HCT116 (cell line): ENCODE measurements at regions not wholly inside any gene's neighbourhood (a gene's known extent, or its start where the extent isn't known, plus 50 kb on each side); places are given as distances from the start of the nearest gene placed in this dataset.

Experiments used
- ATAC-seq: fragments of 200-7000 bp; cut with Tn5 transposase; 2 replicates; pipeline ENCODE4 v1.9.1; 2020; ENCODE audit warnings: mild to moderate bottlenecking, moderate library complexity
- BruUV-seq: library from RNA; stranded (reverse); fragments of 400-500 nt; replicated peaks from 2 replicates; lab custom pipeline; 2021; lab: Mats Ljungman, UMichigan
- CTCF ChIA-PET: fragments of 300-600 bp; sonication (Branson Sonifier 250); formaldehyde crosslinking; loops from one replicate; lab custom pipeline; 2021; ENCODE audit warnings: antibody characterized with exemption; lab: Charles Lee
- POLR2A ChIA-PET: fragments of 300-600, 350-600 bp; sonication (Branson Sonifier 250); formaldehyde crosslinking; loops from one replicate; lab custom pipeline; 2021; ENCODE audit warnings: antibody characterized with exemption; lab: Charles Lee
- RAD21 ChIA-PET, 2 experiments: fragments of 300-600 bp; sonication (Branson Sonifier 250); formaldehyde crosslinking; loops; one replicate each; lab custom pipeline; 2023; ENCODE audit warnings: low total read pairs in 2 of 2; ENCODE audit not compliant: uncharacterized antibody in 2 of 2, unreplicated experiment in 2 of 2, low non-redundant PET in 1 of 2; lab: Charles Lee
- DNase-seq: peaks from one replicate; pipeline ENCODE4 v3.0.0-alpha.2; 2010; ENCODE audit warnings: low read depth, low spot score
- H2AFZ ChIP-seq: fragments of 200-600 bp; shearing (Covaris generic), sonication (generic); 2 replicates; pipeline ENCODE4 v1.6.1; 2017; ENCODE audit warnings: low read depth, mixed run types, mixed read lengths, antibody characterized with exemption, low read length; ENCODE audit not compliant: poor library complexity, severe bottlenecking
- H3K27ac ChIP-seq: 2 replicates; pipeline ENCODE4 v1.5.1; 2012; ENCODE audit warnings: low read depth, low read length
- H3K27me3 ChIP-seq: fragments of 200-600 bp; sonication (generic); 2 replicates; pipeline ENCODE4 v1.6.1; 2016; ENCODE audit warnings: mixed run types, low read length, mixed read lengths; ENCODE audit not compliant: insufficient read depth
- H3K36me3 ChIP-seq, 2 experiments: fragments of 200-500 bp in 1 of 2; fragments of 200-600 bp in 1 of 2; sonication (Bioruptor generic) in 1 of 2; sonication (generic) in 1 of 2; 2 replicates each; pipeline versions ENCODE4 v1.5.1 to v1.6.1; 2014 to 2016; ENCODE audit warnings: low read length in 2 of 2, inconsistent platforms in 1 of 2, mixed read lengths in 1 of 2, mixed run types in 1 of 2; ENCODE audit not compliant: insufficient read depth in 2 of 2, control insufficient read depth in 1 of 2
- H3K4me1 ChIP-seq, 2 experiments: fragments of 200-600 bp in 1 of 2; sonication (generic) in 1 of 2; 2 replicates each; pipeline versions ENCODE4 v1.5.1 to v1.6.1; 2012 to 2017; ENCODE audit warnings: low read length in 2 of 2, inconsistent platforms in 1 of 2, mild to moderate bottlenecking in 1 of 2, mixed read lengths in 1 of 2, mixed run types in 1 of 2, moderate library complexity in 1 of 2; ENCODE audit not compliant: insufficient read depth in 2 of 2, control insufficient read depth in 1 of 2
- H3K4me2 ChIP-seq: fragments of 200-600 bp; sonication (generic); 2 replicates; pipeline ENCODE4 v1.6.1; 2017; ENCODE audit warnings: mixed run types, low read length, mixed read lengths
- H3K4me3 ChIP-seq, 2 experiments: fragments of 200-600 bp in 1 of 2; sonication (generic) in 1 of 2; replicated peaks in 1 of 2; 2 replicates each; pipeline ENCODE4 v1.5.1; 2011 to 2016; ENCODE audit warnings: low read length in 2 of 2, control low read depth in 1 of 2, low read depth in 1 of 2, mild to moderate bottlenecking in 1 of 2, mixed read lengths in 1 of 2, mixed run types in 1 of 2
- H3K79me2 ChIP-seq: fragments of 200-600 bp; sonication (generic); 2 replicates; pipeline ENCODE4 v1.6.1; 2017; ENCODE audit warnings: mild to moderate bottlenecking, mixed run types, low read length, moderate library complexity, mixed read lengths; ENCODE audit not compliant: insufficient read depth
- H3K9ac ChIP-seq: fragments of 200-600 bp; sonication (generic); 2 replicates; pipeline ENCODE4 v1.6.1; 2016; ENCODE audit warnings: low read length, mixed read lengths
- H3K9me2 ChIP-seq: fragments of 200-600 bp; sonication (generic), shearing (Covaris generic); 2 replicates; pipeline ENCODE4 v1.6.1; 2017; ENCODE audit warnings: mixed run types, mild to moderate bottlenecking, moderate library complexity; ENCODE audit not compliant: insufficient read depth
- H3K9me3 ChIP-seq, 2 experiments: fragments of 200-500 bp in 1 of 2; fragments of 200-600 bp in 1 of 2; sonication (Bioruptor generic) in 1 of 2; sonication (generic) in 1 of 2; 2 replicates each; pipeline ENCODE4 v1.6.1; 2014 to 2017; ENCODE audit warnings: low read length in 2 of 2, mixed read lengths in 2 of 2, inconsistent platforms in 1 of 2, low read depth in 1 of 2, mild to moderate bottlenecking in 1 of 2, mixed run types in 1 of 2, moderate library complexity in 1 of 2; ENCODE audit not compliant: control insufficient read depth in 1 of 2, insufficient read depth in 1 of 2
- H4K20me1 ChIP-seq: fragments of 200-600 bp; sonication (generic), shearing (Covaris generic); 2 replicates; pipeline ENCODE4 v1.6.1; 2017; ENCODE audit warnings: mixed run types, mild to moderate bottlenecking, moderate library complexity; ENCODE audit not compliant: insufficient read depth
- ATF3 ChIP-seq: IDR thresholded peaks from 2 replicates; pipeline ENCODE4 v1.6.1; 2012
- CEBPB ChIP-seq: IDR thresholded peaks from 2 replicates; pipeline ENCODE4 v1.6.1; 2012; ENCODE audit warnings: low read depth
- CTCF ChIP-seq, 3 experiments: fragments of 200-600 bp in 1 of 3; sonication (generic) in 1 of 3; IDR thresholded peaks in 2 of 3; conservative IDR thresholded peaks in 1 of 3; 2 replicates each; pipeline ENCODE4 v1.5.1; 2012 to 2017; ENCODE audit warnings: low read depth in 2 of 3, low read length in 2 of 3, antibody characterized with exemption in 1 of 3, borderline replicate concordance in 1 of 3, control low read depth in 1 of 3, mild to moderate bottlenecking in 1 of 3, mixed read lengths in 1 of 3, mixed run types in 1 of 3, moderate library complexity in 1 of 3; ENCODE audit not compliant: insufficient read depth in 1 of 3
- ELF1 ChIP-seq: IDR thresholded peaks from 2 replicates; pipeline ENCODE4 v1.6.1; 2012; ENCODE audit warnings: low read depth, borderline replicate concordance
- EZH2phosphoT487 ChIP-seq: fragments of 200-600 bp; IDR thresholded peaks from 2 replicates; pipeline ENCODE4 v1.6.1; 2018; ENCODE audit warnings: antibody characterized with exemption, borderline replicate concordance
- FOSL1 ChIP-seq: IDR thresholded peaks from 2 replicates; pipeline ENCODE4 v1.6.1; 2012; ENCODE audit warnings: low read depth
- MAX ChIP-seq: IDR thresholded peaks from 2 replicates; pipeline ENCODE4 v1.6.1; 2012
- POLR2A ChIP-seq: IDR thresholded peaks from 2 replicates; pipeline ENCODE4 v1.7.0; 2011; ENCODE audit warnings: borderline replicate concordance; ENCODE audit not compliant: insufficient read depth, insufficient read length; ENCODE audit errors: extremely low read depth
- POLR2AphosphoS5 ChIP-seq: IDR thresholded peaks from 2 replicates; pipeline ENCODE4 v1.6.1; 2011; ENCODE audit warnings: mild to moderate bottlenecking, low read depth, low read length, moderate library complexity
- REST ChIP-seq: IDR thresholded peaks from 2 replicates; pipeline ENCODE4 v1.6.1; 2012; ENCODE audit warnings: low read depth
- SP1 ChIP-seq: IDR thresholded peaks from 2 replicates; pipeline ENCODE4 v1.6.1; 2012; ENCODE audit warnings: low read depth
- SRF ChIP-seq: IDR thresholded peaks from 2 replicates; pipeline ENCODE4 v1.6.1; 2012; ENCODE audit warnings: low read depth
- TCF7L2 ChIP-seq: IDR thresholded peaks from 2 replicates; pipeline ENCODE4 v1.7.0; 2011; ENCODE audit warnings: borderline replicate concordance, inconsistent platforms; ENCODE audit not compliant: insufficient read depth, insufficient read length; ENCODE audit errors: extremely low read depth
- YY1 ChIP-seq: IDR thresholded peaks from 2 replicates; pipeline ENCODE4 v1.6.1; 2011; ENCODE audit warnings: low read length, low read depth, moderate library complexity, mild to moderate bottlenecking; ENCODE audit not compliant: insufficient replicate concordance; ENCODE audit errors: extremely low read depth
- ZNF274 ChIP-seq: fragments of 200-500 bp; sonication (Bioruptor generic); IDR thresholded peaks from 2 replicates; pipeline ENCODE4 v1.6.1; 2014; ENCODE audit warnings: mild to moderate bottlenecking, low read depth, low read length, inconsistent platforms
- intact Hi-C: fragments of 100-400 bp; cut with micrococcal nuclease; formaldehyde crosslinking; loops from 2 replicates; pipeline ENCODE4 v1.10.0; 2022

- Histone ChIP-seq H3K9ac (no peak overlapping the region), H3K4me2 (no peak overlapping the region), H3K27me3 (no peaks in the 10 kb centered on the region), H3K79me2 (no peaks in the 10 kb centered on the region), H3K9me3 (no peaks in the 10 kb centered on the region), H3K9me2 (no peaks in the 10 kb centered on the region), H2AFZ (no peak overlapping the region), H3K4me3 (no peak overlapping the region), H3K27ac (no peak overlapping the region), H3K4me1 (no peaks in the 10 kb centered on the region), H3K36me3 (no peaks in the 10 kb centered on the region), H4K20me1 (no peaks in the 10 kb centered on the region)
- ATAC-seq: no peak
- intact Hi-C loops: no loop called here
- no peak for DNase-seq
- TF ChIP-seq SP1 (no peak), CEBPB (no peak), ATF3 (no peak), CTCF (IDR thresholded peaks at IDR 0.05 in 2 of 3, conservative IDR thresholded peaks at IDR 0.05 in 1 of 3; ENCODE audit: borderline replicate concordance in 1 of 3, insufficient read depth in 1 of 3, low read depth in 2 of 3, low read length in 2 of 3) (no peak), SRF (no peak)
- CTCF ChIA-PET: no interaction called here
- RAD21 ChIA-PET: no interaction called here
- no TSS peak for BruUV-seq
- POLR2A ChIA-PET: no interaction called here
Measured at GRCh38 chr11:92770419-92770818, 199.0 kb upstream of the MTNR1B start.

GRCh38 chr11:92770981-92771380 lies 198.5 kb upstream of the MTNR1B start:
- no peak overlapping the region for H3K4me2 ChIP-seq
- no peaks in the 10 kb centered on the region for H3K36me3 ChIP-seq
- intact Hi-C loops: no loop called here
- ChIA-PET CTCF (no interaction called here), POLR2A (no interaction called here), RAD21 (no interaction called here)
- H3K4me3 ChIP-seq: no peak overlapping the region
- H3K9me2 ChIP-seq: no peaks in the 10 kb centered on the region
- BruUV-seq: no TSS peak
- H3K27ac ChIP-seq: no peak overlapping the region
- H4K20me1 ChIP-seq: no peaks in the 10 kb centered on the region
- no peaks in the 10 kb centered on the region for H3K4me1 ChIP-seq
- DNase-seq (no peak), ATAC-seq (no peak)
- H3K79me2 ChIP-seq: no peaks in the 10 kb centered on the region
- H3K9ac ChIP-seq: no peak overlapping the region
- no peaks in the 10 kb centered on the region for H3K9me3 ChIP-seq
- no peak overlapping the region for H2AFZ ChIP-seq
- no peak for TF ChIP-seq FOSL1
- TF ChIP-seq EZH2phosphoT487: no peak
- no peak for TF ChIP-seq SP1
- TF ChIP-seq YY1: no peak
- no peak for TF ChIP-seq REST
- TF ChIP-seq ZNF274: no peak
- no peak for TF ChIP-seq POLR2AphosphoS5
- no peak for TF ChIP-seq TCF7L2
- TF ChIP-seq MAX: no peak
- TF ChIP-seq POLR2A: no peak
- no peak for TF ChIP-seq ELF1
- no peaks in the 10 kb centered on the region for H3K27me3 ChIP-seq
